PFSK-1 (cell line): ENCODE measurements at regions not wholly inside any gene's neighbourhood (a gene's known extent, or its start where the extent isn't known, plus 50 kb on each side); places are given as distances from the start of the nearest gene placed in this dataset.

Source experiments
- FOXP2 ChIP-seq: optimal IDR thresholded peaks from 2 replicates; pipeline ENCODE3; 2011; ENCODE audit warnings: borderline replicate concordance, control low read depth, inconsistent platforms; ENCODE audit not compliant: insufficient read depth; ENCODE audit errors: extremely low read length, extremely low read depth
- POLR2AphosphoS5 ChIP-seq: IDR thresholded peaks from 2 replicates; pipeline ENCODE4 v1.6.1; 2012; ENCODE audit warnings: low read depth, mild to moderate bottlenecking, control low read depth, low read length, moderate library complexity
- SIN3A ChIP-seq: IDR thresholded peaks from 2 replicates; pipeline ENCODE4 v1.6.1; 2012; ENCODE audit warnings: mild to moderate bottlenecking, low read length, moderate library complexity, borderline replicate concordance; ENCODE audit not compliant: insufficient read depth
- TAF1 ChIP-seq: IDR thresholded peaks from 2 replicates; pipeline ENCODE4 v1.6.1; 2012; ENCODE audit warnings: low read length, control low read depth, borderline replicate concordance; ENCODE audit not compliant: insufficient read depth
- TF ChIP-seq, protein P1 (sequence below), 2 experiments: IDR thresholded peaks; 2 replicates each; pipeline versions ENCODE4 v1.6.1 to v1.8.0; 2011 to 2012; ENCODE audit warnings: low read depth in 2 of 2, low read length in 2 of 2, control low read depth in 1 of 2, inconsistent platforms in 1 of 2, mild to moderate bottlenecking in 1 of 2, moderate library complexity in 1 of 2; ENCODE audit not compliant: insufficient read depth in 1 of 2

DNA sequence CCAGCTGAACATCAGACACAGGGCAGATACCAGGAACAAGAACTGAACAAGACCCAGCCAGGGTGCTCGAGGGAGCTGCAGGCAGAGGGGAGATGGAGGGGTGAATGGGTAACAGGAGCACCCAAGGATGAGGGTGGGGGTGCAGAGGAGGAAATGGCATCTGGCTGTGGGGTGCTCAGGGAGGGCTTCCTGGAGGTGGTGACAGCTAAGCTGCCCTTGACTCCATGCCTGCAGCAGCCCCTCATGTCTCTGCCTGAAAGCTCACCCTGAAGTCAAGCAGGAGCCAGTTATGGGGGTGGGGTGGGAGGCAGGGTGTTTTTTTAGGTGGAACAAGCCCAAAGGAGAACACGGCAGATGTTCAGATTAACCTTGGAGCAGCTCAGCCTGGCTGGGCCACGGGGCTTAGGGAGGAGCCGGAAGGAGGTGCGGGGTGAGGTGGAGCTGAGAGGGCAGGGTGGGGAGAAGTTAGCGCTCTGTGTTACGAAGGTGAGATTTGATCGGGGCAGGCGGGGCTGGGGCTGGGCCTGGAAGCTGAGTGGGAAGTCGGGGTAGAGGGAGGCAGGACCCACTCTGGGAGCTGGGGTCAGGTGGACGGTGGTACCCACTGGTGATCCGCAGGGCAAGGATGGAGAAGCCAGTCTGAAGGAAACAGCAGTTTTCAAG, 143.0 kb downstream of the ENGASE start:
- TF ChIP-seq TAF1 (no peak), POLR2AphosphoS5 (no peak), FOXP2 (no peak), SIN3A (no peak)
- TF ChIP-seq, protein P1, sequence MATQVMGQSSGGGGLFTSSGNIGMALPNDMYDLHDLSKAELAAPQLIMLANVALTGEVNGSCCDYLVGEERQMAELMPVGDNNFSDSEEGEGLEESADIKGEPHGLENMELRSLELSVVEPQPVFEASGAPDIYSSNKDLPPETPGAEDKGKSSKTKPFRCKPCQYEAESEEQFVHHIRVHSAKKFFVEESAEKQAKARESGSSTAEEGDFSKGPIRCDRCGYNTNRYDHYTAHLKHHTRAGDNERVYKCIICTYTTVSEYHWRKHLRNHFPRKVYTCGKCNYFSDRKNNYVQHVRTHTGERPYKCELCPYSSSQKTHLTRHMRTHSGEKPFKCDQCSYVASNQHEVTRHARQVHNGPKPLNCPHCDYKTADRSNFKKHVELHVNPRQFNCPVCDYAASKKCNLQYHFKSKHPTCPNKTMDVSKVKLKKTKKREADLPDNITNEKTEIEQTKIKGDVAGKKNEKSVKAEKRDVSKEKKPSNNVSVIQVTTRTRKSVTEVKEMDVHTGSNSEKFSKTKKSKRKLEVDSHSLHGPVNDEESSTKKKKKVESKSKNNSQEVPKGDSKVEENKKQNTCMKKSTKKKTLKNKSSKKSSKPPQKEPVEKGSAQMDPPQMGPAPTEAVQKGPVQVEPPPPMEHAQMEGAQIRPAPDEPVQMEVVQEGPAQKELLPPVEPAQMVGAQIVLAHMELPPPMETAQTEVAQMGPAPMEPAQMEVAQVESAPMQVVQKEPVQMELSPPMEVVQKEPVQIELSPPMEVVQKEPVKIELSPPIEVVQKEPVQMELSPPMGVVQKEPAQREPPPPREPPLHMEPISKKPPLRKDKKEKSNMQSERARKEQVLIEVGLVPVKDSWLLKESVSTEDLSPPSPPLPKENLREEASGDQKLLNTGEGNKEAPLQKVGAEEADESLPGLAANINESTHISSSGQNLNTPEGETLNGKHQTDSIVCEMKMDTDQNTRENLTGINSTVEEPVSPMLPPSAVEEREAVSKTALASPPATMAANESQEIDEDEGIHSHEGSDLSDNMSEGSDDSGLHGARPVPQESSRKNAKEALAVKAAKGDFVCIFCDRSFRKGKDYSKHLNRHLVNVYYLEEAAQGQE (IDR thresholded peaks at IDR 0.05; ENCODE audit: insufficient read depth in 1 of 2, low read depth in 2 of 2, low read length in 2 of 2): no peak

DNA sequence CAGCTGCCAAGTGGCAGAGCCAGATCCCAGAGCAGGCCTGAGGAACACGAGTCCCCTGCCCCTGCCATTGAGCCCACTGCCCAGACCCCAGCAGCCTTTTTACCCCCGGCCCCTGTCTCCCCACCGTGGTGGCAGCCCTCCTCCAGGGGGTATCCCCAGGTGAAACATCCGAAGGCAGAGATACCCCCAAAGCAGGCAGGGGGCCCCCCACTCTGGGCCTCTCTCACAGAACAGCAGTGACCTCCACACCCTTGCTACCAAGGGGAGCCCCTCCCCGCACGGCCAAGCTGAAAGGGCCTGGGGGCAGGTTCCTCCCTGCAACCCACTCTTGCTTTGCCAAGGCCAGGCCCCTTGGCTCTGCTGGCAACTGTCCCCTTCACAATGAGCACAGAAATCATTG, 142.2 kb downstream of the ENGASE start:
- TF ChIP-seq TAF1 (no peak), FOXP2 (no peak), POLR2AphosphoS5 (no peak), SIN3A (no peak)
- TF ChIP-seq, protein P1 (IDR thresholded peaks at IDR 0.05; ENCODE audit: insufficient read depth in 1 of 2, low read depth in 2 of 2, low read length in 2 of 2): no peak

DNA sequence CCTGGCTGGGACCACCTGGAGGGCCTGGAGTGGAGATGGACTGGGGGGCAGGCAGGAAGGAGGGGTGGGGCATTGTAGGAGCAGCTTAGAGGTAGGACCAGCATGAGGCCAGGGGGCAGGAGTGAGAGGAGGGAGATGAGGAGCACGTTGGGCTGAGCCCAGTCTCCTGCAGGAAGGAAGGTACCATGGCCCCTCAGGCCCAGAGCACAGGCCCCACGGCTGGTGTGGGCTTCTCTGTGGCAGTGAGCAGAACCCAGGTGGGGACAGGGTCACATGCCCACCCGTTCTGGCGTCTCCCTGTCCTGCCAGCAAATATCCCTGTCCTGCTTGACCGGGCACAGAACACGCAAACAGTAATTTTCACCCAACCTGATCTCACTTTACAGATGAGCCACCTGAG, 141.8 kb downstream of the ENGASE start:
- TF ChIP-seq SIN3A (no peak), FOXP2 (no peak), POLR2AphosphoS5 (no peak), TAF1 (no peak)
- TF ChIP-seq, protein P1 (IDR thresholded peaks at IDR 0.05; ENCODE audit: insufficient read depth in 1 of 2, low read depth in 2 of 2, low read length in 2 of 2): no peak

DNA sequence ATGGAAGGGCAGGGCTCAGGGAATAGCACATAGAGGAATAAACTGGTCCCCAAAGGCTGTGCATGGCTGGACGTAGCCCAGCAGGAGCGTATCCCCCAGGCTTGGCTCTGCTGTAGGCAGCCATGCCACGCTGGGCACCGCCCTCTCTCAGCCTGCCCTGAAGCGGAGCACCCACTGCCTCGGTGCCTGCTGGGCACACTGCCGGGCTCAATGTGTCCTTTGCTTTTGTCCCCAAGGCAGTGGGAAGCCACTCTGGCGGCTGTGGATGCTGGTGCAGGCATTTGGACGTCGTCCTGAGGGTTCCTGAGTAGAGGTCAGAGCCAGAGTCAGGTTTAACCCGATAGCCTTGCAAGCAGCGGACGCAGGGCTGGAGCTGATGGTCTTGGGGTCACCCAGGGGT, 141.0 kb downstream of the ENGASE start:
- TF ChIP-seq POLR2AphosphoS5 (no peak), TAF1 (no peak), FOXP2 (no peak), SIN3A (no peak)
- TF ChIP-seq, protein P1 (IDR thresholded peaks at IDR 0.05; ENCODE audit: insufficient read depth in 1 of 2, low read depth in 2 of 2, low read length in 2 of 2): no peak
